A549 (cell line): ENCODE measurements at regions not wholly inside any gene's neighbourhood (a gene's known extent, or its start where the extent isn't known, plus 50 kb on each side); places are given as distances from the start of the nearest gene placed in this dataset.

Experiments
- ATAC-seq, 2 experiments: fragments of 200-7000 bp in 1 of 2; fragments of >200 bp in 1 of 2; cut with Nextera tagmentation in 1 of 2; cut with Tn5 transposase in 1 of 2; 3 replicates each; pipeline versions ENCODE4 v1.8.0 to v1.9.1; 2018 to 2020; ENCODE audit warnings: mild to moderate bottlenecking in 1 of 2, moderate library complexity in 1 of 2
- CTCF ChIA-PET: fragments of 300-600 bp; sonication (Branson Sonifier 250); formaldehyde crosslinking; extraction: SDS; loops from one replicate; lab custom pipeline; 2021; ENCODE audit warnings: antibody characterized with exemption, inconsistent platforms; lab: Yijun Ruan, JAX
- POLR2A ChIA-PET: fragments of 350-600 bp; formaldehyde crosslinking; extraction: SDS; loops from one replicate; lab custom pipeline; 2021; ENCODE audit warnings: antibody characterized with exemption, inconsistent platforms; lab: Yijun Ruan, JAX
- DNase-seq, 2 experiments: peaks; one replicate each; pipeline versions ENCODE4 v3.0.0 to v3.0.0-alpha.2; 2011 to 2016; ENCODE audit warnings: low read depth in 1 of 2, low spot score in 1 of 2
- FAIRE-seq: peaks from 2 replicates; lab custom pipeline; 2011; peaks lifted over from hg19 to GRCh38; lab: Jason Lieb, UNC
- H3K27ac ChIP-seq, 2 experiments: fragments of >200 bp; sonication (Bioruptor Twin); formaldehyde crosslinking; 3 replicates each; pipeline ENCODE4 v1.5.1; 2016 to 2017
- H3K4me1 ChIP-seq: fragments of >200 bp; sonication (Bioruptor Twin); formaldehyde crosslinking; 3 replicates; pipeline ENCODE4 v1.6.1; 2016
- H3K4me2 ChIP-seq: fragments of >200 bp; sonication (Bioruptor Twin); formaldehyde crosslinking; 3 replicates; pipeline ENCODE4 v1.6.1; 2016
- H3K4me3 ChIP-seq: fragments of >200 bp; sonication (Bioruptor Twin); formaldehyde crosslinking; 3 replicates; pipeline ENCODE4 v1.5.1; 2016
- H3K9me3 ChIP-seq: fragments of >200 bp; sonication (Bioruptor Twin); formaldehyde crosslinking; 3 replicates; pipeline ENCODE4 v1.6.1; 2016
- BHLHE40 ChIP-seq: IDR thresholded peaks from 2 replicates; pipeline ENCODE4 v1.6.1; 2012; ENCODE audit warnings: low read depth, low read length, inconsistent platforms
- CEBPB ChIP-seq, 2 experiments: fragments of >200 bp in 1 of 2; sonication (Bioruptor Twin) in 1 of 2; formaldehyde crosslinking in 1 of 2; IDR thresholded peaks; 2 replicates each; pipeline ENCODE4 v1.6.1; 2012 to 2016
- CHD2 ChIP-seq: fragments of 150-350 bp; IDR thresholded peaks from 2 replicates; pipeline ENCODE4 v1.6.1; 2014; ENCODE audit warnings: low read length; ENCODE audit not compliant: partially characterized antibody
- EHF ChIP-seq: fragments of 250-450 bp; sonication (Bioruptor Pico); IDR thresholded peaks from 2 replicates; pipeline ENCODE4 v1.5.0; 2020; ENCODE audit warnings: mild to moderate bottlenecking
- EHMT2 ChIP-seq: fragments of 200-600 bp; sonication (generic); IDR thresholded peaks from 2 replicates; pipeline ENCODE4 v1.6.1; 2016; ENCODE audit warnings: antibody characterized with exemption, low read depth, mild to moderate bottlenecking, moderate library complexity
- FOSB ChIP-seq: fragments of 250-450 bp; sonication (Bioruptor Pico); IDR thresholded peaks from 2 replicates; pipeline ENCODE4 v1.5.0; 2020; ENCODE audit warnings: mild to moderate bottlenecking, moderate library complexity
- FOSL2 ChIP-seq, 2 experiments: fragments of 450-650 bp in 1 of 2; fragments of >200 bp in 1 of 2; sonication (Bioruptor Twin) in 1 of 2; formaldehyde crosslinking; IDR thresholded peaks; 2 replicates each; pipeline versions ENCODE4 v1.5.0 to v1.6.1; 2016 to 2020; ENCODE audit warnings: mild to moderate bottlenecking in 1 of 2, moderate library complexity in 1 of 2
- HEYL ChIP-seq: fragments of 250-450 bp; sonication (Bioruptor Pico); IDR thresholded peaks from 2 replicates; pipeline ENCODE4 v1.8.0; 2021; ENCODE audit warnings: mild to moderate bottlenecking, moderate library complexity
- JUNB ChIP-seq: fragments of >200 bp; sonication (Bioruptor Twin); formaldehyde crosslinking; IDR thresholded peaks from 2 replicates; pipeline ENCODE4 v1.6.1; 2016
- NPAS2 ChIP-seq: fragments of 250-450 bp; sonication (Bioruptor Pico); IDR thresholded peaks from 2 replicates; pipeline ENCODE4 v1.8.0; 2022; ENCODE audit warnings: mild to moderate bottlenecking, moderate library complexity, borderline replicate concordance
- POLR2A ChIP-seq: IDR thresholded peaks from 2 replicates; pipeline ENCODE4 v1.6.1; 2012; ENCODE audit warnings: mild to moderate bottlenecking, low read length
- RCOR1 ChIP-seq: fragments of 150-350 bp; IDR thresholded peaks from 2 replicates; pipeline ENCODE4 v1.6.1; 2014; ENCODE audit warnings: antibody characterized with exemption, low read length, low read depth
- RFX5 ChIP-seq: fragments of 450-650 bp; IDR thresholded peaks from 2 replicates; pipeline ENCODE4 v1.7.1; 2014; ENCODE audit warnings: antibody characterized with exemption, mild to moderate bottlenecking, moderate library complexity
- SMC3 ChIP-seq: fragments of >200 bp; sonication (Bioruptor Twin); formaldehyde crosslinking; IDR thresholded peaks from 3 replicates; pipeline ENCODE4 v1.6.1; 2018; ENCODE audit warnings: inconsistent platforms
- TFCP2L1 ChIP-seq: fragments of 250-450 bp; sonication (Bioruptor Pico); IDR thresholded peaks from 2 replicates; pipeline ENCODE4 v1.5.0; 2021; ENCODE audit warnings: mild to moderate bottlenecking
- ZC3H11A ChIP-seq: fragments of 450-650 bp; IDR thresholded peaks from 2 replicates; pipeline ENCODE4 v1.6.1; 2014; ENCODE audit warnings: antibody characterized with exemption, mild to moderate bottlenecking
- WGBS: methylation state at CpG from one replicate; pipeline ENCODE4 v1.1.6; 2017; ENCODE audit errors: missing lambda C conversion rate; 5-methylcytosine and 5-hydroxymethylcytosine counted together
- TF ChIP-seq, protein P1 (sequence below): fragments of 450-650 bp; IDR thresholded peaks from 2 replicates; pipeline ENCODE4 v1.6.1; 2014; ENCODE audit warnings: antibody characterized with exemption
- TF ChIP-seq, protein P2 (sequence below): fragments of 150-350 bp; IDR thresholded peaks from 2 replicates; pipeline ENCODE4 v1.6.1; 2014; ENCODE audit warnings: low read depth, mild to moderate bottlenecking, low read length
- TF ChIP-seq, protein P3 (sequence below): fragments of >200 bp; sonication (Bioruptor Twin); formaldehyde crosslinking; IDR thresholded peaks from 3 replicates; pipeline ENCODE4 v1.5.1; 2016
- TF ChIP-seq, protein P4 (sequence below): fragments of >200 bp; sonication (Bioruptor Twin); formaldehyde crosslinking; IDR thresholded peaks from 3 replicates; pipeline ENCODE4 v1.6.1; 2016

DNA sequence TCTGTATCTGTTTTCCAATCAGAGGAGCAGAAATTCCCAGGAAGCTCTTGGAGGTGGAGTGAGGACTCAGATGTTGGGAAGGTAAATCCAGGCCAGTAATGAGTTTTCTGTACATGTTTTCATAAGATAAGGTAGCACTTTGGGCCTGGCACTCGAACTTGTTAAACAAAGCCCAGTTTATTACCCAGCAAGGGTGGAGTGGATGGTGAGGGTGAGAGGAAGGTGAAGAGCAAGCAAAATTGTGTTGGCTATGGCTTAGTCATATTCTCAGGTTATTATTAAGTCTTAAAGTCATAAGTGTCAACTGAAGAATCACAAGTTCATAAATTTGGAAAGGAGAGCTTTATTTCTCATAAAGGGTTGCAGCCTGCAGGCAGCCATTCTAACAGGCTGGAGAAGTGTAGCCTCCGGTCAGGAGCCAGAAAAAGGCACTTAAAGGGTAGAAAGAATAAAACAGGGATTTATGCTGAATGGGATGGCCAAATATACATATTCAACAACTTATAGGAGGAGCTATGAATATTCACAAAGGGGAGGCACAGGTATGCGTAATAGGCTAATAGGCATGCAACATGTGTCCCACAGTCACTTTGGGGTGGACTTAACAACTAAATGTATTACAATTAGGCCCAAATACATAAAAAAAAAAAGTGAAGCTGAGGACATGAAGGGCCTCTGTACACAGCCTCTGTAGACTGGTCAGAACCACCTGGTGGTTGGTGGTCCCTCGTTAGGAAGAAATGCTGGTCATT lies 523.9 kb downstream of the LMO4 start:
- H3K4me3 ChIP-seq: no peak overlapping the region
- no peaks in the 10 kb centered on the region for H3K4me1 ChIP-seq
- no peak for FAIRE-seq
- 74% methylated on average over 4 of the region's 4 CpGs for WGBS
- ChIA-PET POLR2A (no interaction called here), CTCF (interaction anchor here (0.6 kb wide), 1 partner anchor 1815 kb away, joined by 3 read pairs; no protein-coding TSS in a partner anchor)
- no peak overlapping the region for H3K27ac ChIP-seq
- no peaks in the 10 kb centered on the region for H3K9me3 ChIP-seq
- no peak overlapping the region for H3K4me2 ChIP-seq
- no peak for ATAC-seq
- DNase-seq: no peak
- TF ChIP-seq CEBPB (IDR thresholded peaks at IDR 0.05) (no peak), CHD2 (no peak), FOSB (no peak), FOSL2 (IDR thresholded peaks at IDR 0.05) (no peak), FOSL2 (CRISPR knock-in tag; IDR thresholded peaks at IDR 0.05) (no peak), BHLHE40 (no peak)

DNA sequence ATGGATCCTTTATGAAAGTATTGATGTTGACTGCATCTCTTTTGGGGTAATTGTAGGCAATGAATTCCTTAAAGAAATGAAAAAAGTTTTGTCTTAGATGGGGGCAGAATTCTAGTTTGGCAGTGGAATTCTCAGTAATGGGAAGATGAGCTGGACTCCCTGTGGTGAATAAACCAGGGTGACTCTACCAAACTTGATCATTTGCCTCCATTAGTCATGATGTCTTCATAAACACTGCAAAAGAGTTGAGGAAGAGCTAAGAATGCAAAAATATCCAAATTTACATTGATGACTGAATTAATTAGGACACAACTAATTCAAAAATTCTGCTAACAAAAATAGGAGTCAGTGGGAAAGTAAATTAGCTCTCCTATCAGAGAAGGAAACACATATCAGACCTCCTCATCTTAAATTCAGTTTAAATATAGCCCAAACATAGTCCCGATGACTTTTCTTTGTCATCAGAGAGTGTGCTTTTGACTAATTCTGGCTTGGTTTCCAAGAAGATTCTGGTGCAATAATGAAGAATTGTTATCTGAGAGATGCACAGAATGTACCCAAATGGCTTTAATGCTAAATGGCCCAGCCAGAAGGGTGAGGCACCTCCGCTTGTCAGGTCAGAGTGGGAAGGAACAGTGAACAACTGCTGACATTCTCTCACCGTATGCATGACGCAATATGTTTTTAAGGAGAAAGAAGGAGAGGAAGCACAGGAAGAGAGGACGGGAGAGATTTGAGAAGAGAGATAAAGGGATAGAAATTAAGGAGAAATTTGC lies 525.1 kb downstream of the LMO4 start:
- ATAC-seq (no peak), DNase-seq (no peak)
- H3K4me2 ChIP-seq: no peak overlapping the region
- ChIA-PET POLR2A (no interaction called here), CTCF (no interaction called here)
- H3K4me3 ChIP-seq: no peak overlapping the region
- H3K9me3 ChIP-seq: no peaks in the 10 kb centered on the region
- no peak for TF ChIP-seq FOSL2 (IDR thresholded peaks at IDR 0.05)
- TF ChIP-seq FOSL2 (CRISPR knock-in tag; IDR thresholded peaks at IDR 0.05): no peak
- no peak for TF ChIP-seq RCOR1
- TF ChIP-seq CEBPB (IDR thresholded peaks at IDR 0.05): 0 out of 4 replicates have a peak, but pooled peaks of 1 of the 2 experiments have one; percentile 6
- TF ChIP-seq, protein P1, sequence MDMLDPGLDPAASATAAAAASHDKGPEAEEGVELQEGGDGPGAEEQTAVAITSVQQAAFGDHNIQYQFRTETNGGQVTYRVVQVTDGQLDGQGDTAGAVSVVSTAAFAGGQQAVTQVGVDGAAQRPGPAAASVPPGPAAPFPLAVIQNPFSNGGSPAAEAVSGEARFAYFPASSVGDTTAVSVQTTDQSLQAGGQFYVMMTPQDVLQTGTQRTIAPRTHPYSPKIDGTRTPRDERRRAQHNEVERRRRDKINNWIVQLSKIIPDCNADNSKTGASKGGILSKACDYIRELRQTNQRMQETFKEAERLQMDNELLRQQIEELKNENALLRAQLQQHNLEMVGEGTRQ: no peak
- TF ChIP-seq SMC3: no peak
- TF ChIP-seq NPAS2 (CRISPR knock-in tag): no peak
- no peak for TF ChIP-seq POLR2A
- TF ChIP-seq, all 56 proteins: peak for 1
- Histone ChIP-seq H3K27ac (no peak overlapping the region), H3K4me1 (no peaks in the 10 kb centered on the region)
- WGBS: 86% methylated on average over 5 of the region's 5 CpGs
- no peak for FAIRE-seq

DNA sequence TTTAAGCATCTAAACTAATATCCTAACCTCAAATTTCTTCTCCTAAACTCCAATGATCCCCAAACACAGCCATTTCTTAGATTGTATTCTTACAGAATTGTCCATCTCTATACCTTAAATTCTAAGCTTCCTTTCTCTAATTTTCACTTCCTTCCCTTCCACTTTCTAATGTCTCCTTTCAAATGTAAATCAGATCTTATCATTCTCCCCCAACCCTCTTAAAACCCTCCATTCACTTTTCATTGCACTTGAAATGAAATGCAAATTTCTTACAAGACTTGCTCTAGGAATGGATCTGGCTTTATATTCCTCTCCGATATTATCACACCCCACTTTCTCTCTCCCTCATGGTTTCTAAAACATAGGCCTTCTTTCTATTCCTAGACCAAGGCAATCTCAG lies 534.6 kb downstream of the LMO4 start:
- H3K4me3 ChIP-seq: no peak overlapping the region
- no peak overlapping the region for H3K4me2 ChIP-seq
- no peak overlapping the region for H3K27ac ChIP-seq
- TF ChIP-seq ZC3H11A: no peak
- ATAC-seq: no peak
- no peak for FAIRE-seq
- DNase-seq: no peak
- no peaks in the 10 kb centered on the region for H3K4me1 ChIP-seq
- no peaks in the 10 kb centered on the region; the same call in 2 of the 3 replicates for H3K9me3 ChIP-seq
- ChIA-PET CTCF (no interaction called here), POLR2A (interaction anchor here (0.5 kb wide), 1 partner anchor 949 kb away, joined by 6 read pairs; the partner anchor contains the start of gene HS2ST1)
- 86% methylated on average over 1 of the region's 1 CpG for WGBS

DNA sequence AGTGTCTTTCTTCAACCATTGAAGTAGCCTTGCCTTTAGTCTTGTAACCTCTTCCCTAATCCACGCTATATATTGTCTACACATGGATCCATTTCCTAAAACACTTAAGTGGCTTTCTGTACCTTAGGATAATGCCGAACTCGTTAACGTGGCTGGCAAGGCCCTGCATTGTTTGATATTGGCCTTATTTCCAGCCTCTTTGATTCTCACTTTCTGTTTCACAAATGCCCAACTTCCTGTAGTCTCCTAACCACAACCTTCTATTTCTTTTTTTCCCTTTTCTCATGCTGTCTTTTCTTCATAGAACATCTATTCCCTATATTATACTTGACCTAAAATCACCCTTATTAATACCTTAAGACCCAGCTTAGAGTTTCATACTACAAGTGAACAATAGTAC lies 536.0 kb downstream of the LMO4 start:
- Histone ChIP-seq H3K27ac (no peak overlapping the region), H3K4me3 (no peak overlapping the region), H3K4me2 (no peak overlapping the region), H3K9me3 (no peaks in the 10 kb centered on the region; the same call in 2 of the 3 replicates), H3K4me1 (peaks cover 6% of the 10 kb centered on the region; the same call in 2 of the 3 replicates)
- ATAC-seq (no peak), DNase-seq (no peak), FAIRE-seq (no peak)
- POLR2A ChIA-PET: no interaction called here
- WGBS: 81% methylated on average over 4 of the region's 4 CpGs
- TF ChIP-seq JUNB: no peak
- TF ChIP-seq EHMT2: no peak
- TF ChIP-seq TFCP2L1 (CRISPR knock-in tag): no peak
- TF ChIP-seq, all 56 proteins: peak for 0
- CTCF ChIA-PET: no interaction called here

DNA sequence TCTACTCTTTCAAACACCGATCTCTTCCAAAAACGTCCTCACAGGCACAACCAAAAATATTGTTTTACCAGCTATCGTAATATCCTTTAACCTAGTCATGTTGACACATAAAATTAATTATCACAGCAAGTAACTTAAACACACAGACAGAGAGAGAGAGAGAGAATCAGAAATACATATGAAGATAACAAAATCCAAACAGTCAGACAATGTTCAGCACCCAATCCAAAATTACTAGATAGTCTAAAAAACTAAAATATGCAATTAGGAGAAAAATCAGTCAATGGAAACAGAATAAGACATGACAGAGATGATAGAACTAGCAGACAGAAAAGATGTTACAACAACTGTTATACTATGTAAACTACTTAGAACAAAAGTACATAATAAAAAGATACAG lies 537.7 kb downstream of the LMO4 start:
- no peak overlapping the region for H3K4me2 ChIP-seq
- POLR2A ChIA-PET: no interaction called here
- DNase-seq (no peak), ATAC-seq (no peak), FAIRE-seq (no peak)
- H3K9me3 ChIP-seq: no peaks in the 10 kb centered on the region; the same call in 2 of the 3 replicates
- H3K4me1 ChIP-seq: peaks cover 11% of the 10 kb centered on the region; the same call in 2 of the 3 replicates
- H3K27ac ChIP-seq: no peak overlapping the region
- WGBS: 87% methylated on average over 3 of the region's 3 CpGs
- H3K4me3 ChIP-seq: no peak overlapping the region
- CTCF ChIA-PET: interaction anchor here (0.9 kb wide), 1 partner anchor 43 kb away, joined by 3 read pairs; no protein-coding TSS in a partner anchor
- TF ChIP-seq, protein P2, sequence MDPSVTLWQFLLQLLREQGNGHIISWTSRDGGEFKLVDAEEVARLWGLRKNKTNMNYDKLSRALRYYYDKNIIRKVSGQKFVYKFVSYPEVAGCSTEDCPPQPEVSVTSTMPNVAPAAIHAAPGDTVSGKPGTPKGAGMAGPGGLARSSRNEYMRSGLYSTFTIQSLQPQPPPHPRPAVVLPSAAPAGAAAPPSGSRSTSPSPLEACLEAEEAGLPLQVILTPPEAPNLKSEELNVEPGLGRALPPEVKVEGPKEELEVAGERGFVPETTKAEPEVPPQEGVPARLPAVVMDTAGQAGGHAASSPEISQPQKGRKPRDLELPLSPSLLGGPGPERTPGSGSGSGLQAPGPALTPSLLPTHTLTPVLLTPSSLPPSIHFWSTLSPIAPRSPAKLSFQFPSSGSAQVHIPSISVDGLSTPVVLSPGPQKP: no peak
- TF ChIP-seq, protein P3, sequence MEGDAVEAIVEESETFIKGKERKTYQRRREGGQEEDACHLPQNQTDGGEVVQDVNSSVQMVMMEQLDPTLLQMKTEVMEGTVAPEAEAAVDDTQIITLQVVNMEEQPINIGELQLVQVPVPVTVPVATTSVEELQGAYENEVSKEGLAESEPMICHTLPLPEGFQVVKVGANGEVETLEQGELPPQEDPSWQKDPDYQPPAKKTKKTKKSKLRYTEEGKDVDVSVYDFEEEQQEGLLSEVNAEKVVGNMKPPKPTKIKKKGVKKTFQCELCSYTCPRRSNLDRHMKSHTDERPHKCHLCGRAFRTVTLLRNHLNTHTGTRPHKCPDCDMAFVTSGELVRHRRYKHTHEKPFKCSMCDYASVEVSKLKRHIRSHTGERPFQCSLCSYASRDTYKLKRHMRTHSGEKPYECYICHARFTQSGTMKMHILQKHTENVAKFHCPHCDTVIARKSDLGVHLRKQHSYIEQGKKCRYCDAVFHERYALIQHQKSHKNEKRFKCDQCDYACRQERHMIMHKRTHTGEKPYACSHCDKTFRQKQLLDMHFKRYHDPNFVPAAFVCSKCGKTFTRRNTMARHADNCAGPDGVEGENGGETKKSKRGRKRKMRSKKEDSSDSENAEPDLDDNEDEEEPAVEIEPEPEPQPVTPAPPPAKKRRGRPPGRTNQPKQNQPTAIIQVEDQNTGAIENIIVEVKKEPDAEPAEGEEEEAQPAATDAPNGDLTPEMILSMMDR: no peak
- TF ChIP-seq RFX5: no peak
- TF ChIP-seq, protein P4, sequence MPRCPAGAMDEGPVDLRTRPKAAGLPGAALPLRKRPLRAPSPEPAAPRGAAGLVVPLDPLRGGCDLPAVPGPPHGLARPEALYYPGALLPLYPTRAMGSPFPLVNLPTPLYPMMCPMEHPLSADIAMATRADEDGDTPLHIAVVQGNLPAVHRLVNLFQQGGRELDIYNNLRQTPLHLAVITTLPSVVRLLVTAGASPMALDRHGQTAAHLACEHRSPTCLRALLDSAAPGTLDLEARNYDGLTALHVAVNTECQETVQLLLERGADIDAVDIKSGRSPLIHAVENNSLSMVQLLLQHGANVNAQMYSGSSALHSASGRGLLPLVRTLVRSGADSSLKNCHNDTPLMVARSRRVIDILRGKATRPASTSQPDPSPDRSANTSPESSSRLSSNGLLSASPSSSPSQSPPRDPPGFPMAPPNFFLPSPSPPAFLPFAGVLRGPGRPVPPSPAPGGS: no peak
- TF ChIP-seq NPAS2 (CRISPR knock-in tag): no peak
- no peak for TF ChIP-seq EHF (CRISPR knock-in tag)
- no peak for TF ChIP-seq HEYL (CRISPR knock-in tag)
- no peak for TF ChIP-seq CHD2
